K562 (cell line): ENCODE measurements at regions not wholly inside any gene's neighbourhood (a gene's known extent, or its start where the extent isn't known, plus 50 kb on each side); places are given as distances from the start of the nearest gene placed in this dataset.

ENCODE experiments used
- ATAC-seq: fragments of 200-7000 bp; cut with Tn5 transposase; 3 replicates; pipeline ENCODE4 v1.9.1; 2020; ENCODE audit warnings: moderate library complexity
- BruUV-seq: library from RNA; stranded (reverse); fragments of 400-500 nt; replicated peaks from 2 replicates; lab custom pipeline; 2021; lab: Mats Ljungman, UMichigan
- CTCF ChIA-PET: fragments of 300-600 bp; formaldehyde crosslinking; extraction: SDS; loops from one replicate; lab custom pipeline; 2021; ENCODE audit warnings: low intra/inter-chr PET ratio; lab: Yijun Ruan, JAX
- POLR2A ChIA-PET: fragments of 300-600, 350-650 bp; sonication (Branson Sonifier 250); formaldehyde crosslinking; extraction: SDS; loops from one replicate; lab custom pipeline; 2021; ENCODE audit warnings: antibody characterized with exemption, inconsistent platforms; lab: Yijun Ruan, JAX
- DNase-seq, 4 experiments: peaks; one replicate each; pipeline versions ENCODE4 v3.0.0 to v3.0.0-alpha.2; 2011 to 2018; ENCODE audit warnings: low spot score in 3 of 4, mixed read lengths in 3 of 4; ENCODE audit errors: extremely low read depth in 1 of 4
- FAIRE-seq: peaks from 2 replicates; lab custom pipeline; 2011; peaks lifted over from hg19 to GRCh38; lab: Jason Lieb, UNC
- H2AFZ ChIP-seq: 2 replicates; pipeline ENCODE4 v1.6.0; 2011; ENCODE audit warnings: low read depth, low read length, control low read depth, inconsistent platforms
- H3K27ac ChIP-seq: fragments of 200-600 bp; 3 replicates; pipeline ENCODE4 v1.8.0; 2011; ENCODE audit warnings: low read depth, mild to moderate bottlenecking, control low read depth, inconsistent platforms, low read length, moderate library complexity, mixed read lengths; ENCODE audit errors: extremely low read depth
- H3K27me3 ChIP-seq, 2 experiments: fragments of 300-600 bp in 1 of 2; 2 replicates in 1 of 2; 3 replicates in 1 of 2; pipeline versions ENCODE4 v1.6.0 to v1.8.0; 2011; ENCODE audit warnings: inconsistent platforms in 2 of 2, low read length in 2 of 2, mild to moderate bottlenecking in 1 of 2, mixed read lengths in 1 of 2, moderate library complexity in 1 of 2; ENCODE audit not compliant: control insufficient read depth in 2 of 2, insufficient read depth in 2 of 2
- H3K36me3 ChIP-seq: fragments of 300-600 bp; 3 replicates; pipeline ENCODE4 v1.8.0; 2011; ENCODE audit warnings: mild to moderate bottlenecking, low read length, inconsistent platforms; ENCODE audit not compliant: control insufficient read depth, insufficient read depth
- H3K4me1 ChIP-seq, 2 experiments: fragments of 200-600 bp in 1 of 2; replicated peaks in 1 of 2; 2 replicates in 1 of 2; 3 replicates in 1 of 2; pipeline versions ENCODE4 v1.5.1 to v1.8.0; 2011; ENCODE audit warnings: inconsistent platforms in 2 of 2, low read length in 2 of 2, mild to moderate bottlenecking in 1 of 2, mixed read lengths in 1 of 2, moderate library complexity in 1 of 2; ENCODE audit not compliant: control insufficient read depth in 2 of 2, insufficient read depth in 2 of 2
- H3K4me2 ChIP-seq: 2 replicates; pipeline ENCODE4 v1.6.1; 2011; ENCODE audit warnings: low read length, control low read depth, inconsistent platforms, mixed read lengths; ENCODE audit not compliant: insufficient read depth
- H3K4me3 ChIP-seq: fragments of 200-600 bp; sonication (generic), shearing (Covaris generic); 2 replicates; pipeline ENCODE4 v1.5.1; 2016; ENCODE audit warnings: control low read depth, inconsistent platforms
- H3K79me2 ChIP-seq: fragments of 200-600 bp; 3 replicates; pipeline ENCODE4 v1.8.0; 2011; ENCODE audit warnings: low read length, inconsistent platforms; ENCODE audit not compliant: control insufficient read depth, insufficient read depth
- H3K9ac ChIP-seq, 2 experiments: 2 replicates each; pipeline versions ENCODE4 v1.6.0 to v1.6.1; 2011; ENCODE audit warnings: low read depth in 2 of 2, low read length in 2 of 2, control low read depth in 1 of 2, inconsistent platforms in 1 of 2, mild to moderate bottlenecking in 1 of 2, mixed read lengths in 1 of 2; ENCODE audit not compliant: insufficient read depth in 1 of 2
- H3K9me1 ChIP-seq: one replicate; pipeline ENCODE4 v1.6.0; 2011; ENCODE audit warnings: inconsistent platforms, mild to moderate bottlenecking, low read length, moderate library complexity; ENCODE audit not compliant: control insufficient read depth, insufficient read depth
- H3K9me3 ChIP-seq: replicated peaks from 2 replicates; pipeline ENCODE4 v1.5.1; 2011; ENCODE audit warnings: low read depth, low read length, inconsistent platforms; ENCODE audit not compliant: control insufficient read depth, insufficient read depth
- H4K20me1 ChIP-seq: replicated peaks from 2 replicates; pipeline ENCODE4 v1.6.1; 2011; ENCODE audit warnings: low read length, inconsistent platforms, mixed read lengths; ENCODE audit not compliant: control insufficient read depth, insufficient read depth
- BRD4 ChIP-seq: fragments of 200-600 bp; sonication (generic); IDR thresholded peaks from 2 replicates; pipeline ENCODE4 v1.6.1; 2017; ENCODE audit warnings: inconsistent platforms
- CXXC5 ChIP-seq: fragments of 250-450 bp; sonication (Bioruptor Pico); IDR thresholded peaks from 2 replicates; pipeline ENCODE4 v1.8.0; 2022; ENCODE audit warnings: inconsistent platforms, mild to moderate bottlenecking, moderate library complexity
- DMBX1 ChIP-seq: fragments of 250-450 bp; sonication (Bioruptor Pico); IDR thresholded peaks from 2 replicates; pipeline ENCODE4 v1.8.0; 2022; ENCODE audit warnings: inconsistent platforms, mild to moderate bottlenecking, moderate library complexity, borderline replicate concordance
- NR2C2 ChIP-seq, 2 experiments: fragments of 200-800 bp in 1 of 2; sonication (Bioruptor generic) in 1 of 2; sonication (generic) in 1 of 2; formaldehyde crosslinking in 1 of 2; IDR thresholded peaks; 2 replicates each; pipeline versions ENCODE4 v1.6.1 to v1.8.0; 2016 to 2022; ENCODE audit warnings: mild to moderate bottlenecking in 1 of 2, missing compliant biosample characterization in 1 of 2, missing genetic modification characterization in 1 of 2, missing genetic modification reagents in 1 of 2
- PCBP2 ChIP-seq: fragments of 200-400 bp; formaldehyde crosslinking; IDR thresholded peaks from 2 replicates; pipeline ENCODE4 v1.6.1; 2018; ENCODE audit warnings: low read length, low read depth, mild to moderate bottlenecking, moderate library complexity; ENCODE audit not compliant: poor library complexity, severe bottlenecking
- RHOXF2B ChIP-seq: fragments of 250-450 bp; sonication (Bioruptor Pico); conservative IDR thresholded peaks from 2 replicates; pipeline ENCODE4 v1.5.1; 2021
- SAFB ChIP-seq: fragments of 200-400 bp; formaldehyde crosslinking; IDR thresholded peaks from 2 replicates; pipeline ENCODE4 v1.6.1; 2017; ENCODE audit warnings: low read depth, low read length, borderline replicate concordance
- TOE1 ChIP-seq, 2 experiments: fragments of 450-650 bp in 1 of 2; sonication (generic) in 1 of 2; formaldehyde crosslinking in 1 of 2; IDR thresholded peaks; 2 replicates each; pipeline versions ENCODE4 v1.7.1 to v1.8.0; 2016 to 2022; ENCODE audit warnings: borderline replicate concordance in 2 of 2, mild to moderate bottlenecking in 2 of 2, antibody characterized with exemption in 1 of 2, inconsistent platforms in 1 of 2, low read depth in 1 of 2, missing genetic modification reagents in 1 of 2, moderate library complexity in 1 of 2
- TSHZ1 ChIP-seq: fragments of 250-450 bp; sonication (Bioruptor Pico); IDR thresholded peaks from 2 replicates; pipeline ENCODE4 v1.4.0; 2020; ENCODE audit warnings: mild to moderate bottlenecking, moderate library complexity
- ZBTB11 ChIP-seq, 3 experiments: fragments of 200-800 bp in 1 of 3; fragments of 250-450 bp in 1 of 3; fragments of 450-650 bp in 1 of 3; sonication (Bioruptor Pico) in 1 of 3; sonication (Bioruptor generic) in 1 of 3; formaldehyde crosslinking in 1 of 3; IDR thresholded peaks; 2 replicates each; pipeline versions ENCODE4 v1.6.1 to v1.8.0; 2016 to 2022; ENCODE audit warnings: mild to moderate bottlenecking in 2 of 3, missing genetic modification characterization in 2 of 3, missing compliant biosample characterization in 1 of 3, moderate library complexity in 1 of 3
- ZNF41 ChIP-seq: fragments of 250-450 bp; sonication (Bioruptor Pico); conservative IDR thresholded peaks from 2 replicates; pipeline ENCODE4 v1.4.0; 2020; ENCODE audit warnings: mild to moderate bottlenecking
- WGBS: fragments of 100-300 bp; shearing (Covaris generic); methylation state at CpG from one replicate; pipeline ENCODE4 v1.1.6; 2016; ENCODE audit warnings: low coverage, mixed read lengths; ENCODE audit not compliant: insufficient coverage; ENCODE audit errors: missing lambda C conversion rate; 5-methylcytosine and 5-hydroxymethylcytosine counted together
- in situ Hi-C: fragments of 300-500 bp; cut with MboI; formaldehyde crosslinking; loops from 4 replicates; pipeline ENCODE4 v1.15.0; 2018; ENCODE audit warnings: inconsistent platforms, mixed read lengths
- intact Hi-C: fragments of 100-400 bp; cut with micrococcal nuclease; formaldehyde crosslinking; loops from 2 replicates; pipeline ENCODE4 v1.14.2; 2022

GRCh38 chr10:33126742-33127141 lies 168.7 kb upstream of the ITGB1 start:
- intact Hi-C loops: no loop called here
- 19% methylated on average over 6 of the region's 6 CpGs for WGBS
- no peak for FAIRE-seq

More at GRCh38 chr10:33126742-33127141, 168.7 kb upstream of the ITGB1 start:
- Histone ChIP-seq H3K36me3 (no peaks in the 10 kb centered on the region), H3K4me1 (no peaks in the 10 kb centered on the region; a peak in 1 of 5 replicates), H3K79me2 (no peaks in the 10 kb centered on the region), H3K27ac (no peak overlapping the region), H3K4me2 (no peak overlapping the region), H3K4me3 (no peak overlapping the region), H3K9ac (no peak overlapping the region), H3K9me1 (no peaks in the 10 kb centered on the region), H3K27me3 (peaks cover 11 to 22% of the 10 kb centered on the region in 2 experiments; a peak in 4 of 5 replicates), H4K20me1 (no peaks in the 10 kb centered on the region), H3K9me3 (no peaks in the 10 kb centered on the region), H2AFZ (no peak overlapping the region)
- DNase-seq (no peak), ATAC-seq (no peak)
- POLR2A ChIA-PET: interaction anchor here (0.6 kb wide), 2 partner anchors 47 to 208 kb away, joined by 3 to 4 read pairs; no protein-coding TSS in a partner anchor
- TF ChIP-seq BRD4 (no peak), TSHZ1 (CRISPR knock-in tag) (no peak), TOE1 (IDR thresholded peaks at IDR 0.05; ENCODE audit: borderline replicate concordance) (no peak), TOE1 (CRISPR knock-in tag; IDR thresholded peaks at IDR 0.05; ENCODE audit: borderline replicate concordance, low read depth) (no peak), NR2C2 (CRISPR knock-in tag; IDR thresholded peaks at IDR 0.05) (no peak), NR2C2 (tag; IDR thresholded peaks at IDR 0.05) (no peak), ZBTB11 (CRISPR knock-in tag; IDR thresholded peaks at IDR 0.05) (no peak), SAFB (no peak), DMBX1 (CRISPR knock-in tag) (no peak), ZNF41 (CRISPR knock-in tag) (no peak), RHOXF2B (CRISPR knock-in tag) (no peak), CXXC5 (CRISPR knock-in tag) (no peak), PCBP2 (no peak)
- no TSS peak for BruUV-seq
- in situ Hi-C loops: no loop called here
- CTCF ChIA-PET: no interaction called here
